HG02763 (cell line): ENCODE measurements at regions not wholly inside any gene's neighbourhood (a gene's known extent, or its start where the extent isn't known, plus 50 kb on each side); places are given as distances from the start of the nearest gene placed in this dataset.

Source experiments
- ATAC-seq: cut with Tn5 transposase; IDR thresholded peaks from one replicate; pipeline ENCODE4 v1.9.1; 2021; ENCODE audit warnings: mild to moderate bottlenecking, moderate library complexity; ENCODE audit not compliant: unreplicated experiment

DNA sequence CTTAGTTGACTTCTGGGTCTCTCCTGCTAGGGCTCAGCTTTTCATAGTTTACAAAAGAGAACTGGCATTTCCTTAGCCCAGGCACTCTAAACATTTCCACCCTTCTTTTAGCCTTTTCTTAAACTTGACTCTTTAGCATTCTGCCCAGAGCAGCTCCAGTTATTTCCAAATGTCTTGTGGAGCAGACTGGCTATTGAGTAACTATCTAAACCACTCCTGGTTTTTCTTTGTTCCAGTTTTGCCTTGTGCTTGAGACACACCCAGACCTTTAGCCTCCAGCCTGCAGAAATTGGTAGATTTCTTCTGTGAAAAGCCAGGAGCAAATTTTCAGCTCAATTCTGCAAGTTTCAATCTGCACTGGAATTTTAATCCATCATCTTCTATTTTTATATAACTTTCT lies 1813.1 kb downstream of the OLFM4 start:
- ATAC-seq, result no peak

DNA sequence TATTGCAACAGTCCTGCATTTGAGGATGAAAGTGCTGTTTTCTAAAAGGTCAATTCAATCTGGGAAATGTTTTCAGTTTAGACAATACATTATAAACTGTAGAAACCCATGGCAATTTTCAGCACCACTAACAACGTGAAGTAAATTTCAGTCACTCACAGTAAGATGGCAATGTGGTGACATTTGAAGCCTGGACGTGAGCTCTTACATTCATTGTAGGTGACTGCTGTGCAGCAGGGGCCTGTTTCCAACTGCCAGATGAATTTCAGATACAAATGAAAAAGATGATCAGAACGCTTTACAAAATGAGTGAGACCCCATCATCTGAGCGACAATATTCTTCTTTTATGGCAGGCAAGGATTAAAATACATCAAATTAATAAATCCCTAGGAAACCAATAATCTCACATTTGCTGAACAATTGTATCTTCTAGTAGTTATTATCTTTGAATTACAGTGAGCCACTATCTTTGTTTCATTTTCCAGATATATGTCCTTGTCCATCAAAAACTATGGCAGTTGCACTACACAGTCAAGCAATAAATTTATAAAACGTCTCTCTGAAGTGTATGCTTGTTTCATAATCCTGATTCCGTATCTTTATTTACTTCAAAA lies 1816.8 kb downstream of the OLFM4 start:
- no peak for ATAC-seq

DNA sequence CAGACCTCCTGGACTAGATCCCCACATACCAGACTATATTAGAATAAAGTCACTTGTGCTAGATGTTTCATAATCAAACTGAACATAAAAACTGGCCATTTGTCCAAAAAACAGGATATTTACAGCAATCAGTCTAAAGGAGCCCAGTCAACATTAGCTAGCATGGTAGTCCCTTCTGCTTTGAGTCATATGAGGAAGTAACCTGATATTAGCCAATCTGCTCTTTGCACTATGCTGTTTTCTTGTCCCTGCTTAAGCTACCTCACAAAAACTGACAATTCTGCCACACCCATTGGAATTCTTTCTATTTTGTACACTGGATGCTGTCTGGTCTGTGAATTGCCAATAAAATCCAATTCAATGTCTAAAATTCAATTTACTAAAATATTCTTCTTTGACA lies 1824.2 kb downstream of the OLFM4 start:
- ATAC-seq, result no peak

DNA sequence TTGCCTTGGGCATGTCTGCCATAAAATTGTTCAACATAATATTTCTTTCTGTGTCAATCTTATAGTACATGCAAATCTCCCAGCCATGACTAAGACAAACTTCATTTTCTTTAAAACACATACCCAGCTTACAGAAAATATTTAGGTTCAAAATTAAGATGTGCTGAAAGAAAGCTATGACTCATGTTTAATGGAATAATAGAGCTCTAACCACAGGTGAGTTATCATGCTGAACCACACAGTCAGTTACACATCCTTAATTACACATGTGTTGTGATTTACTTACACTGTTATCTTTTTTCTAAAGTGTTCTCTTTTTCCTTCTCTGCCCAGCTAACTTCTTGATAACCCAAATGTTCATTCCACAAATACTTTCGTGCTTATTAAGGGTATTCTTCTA lies 1831.2 kb downstream of the OLFM4 start:
- no peak for ATAC-seq

DNA sequence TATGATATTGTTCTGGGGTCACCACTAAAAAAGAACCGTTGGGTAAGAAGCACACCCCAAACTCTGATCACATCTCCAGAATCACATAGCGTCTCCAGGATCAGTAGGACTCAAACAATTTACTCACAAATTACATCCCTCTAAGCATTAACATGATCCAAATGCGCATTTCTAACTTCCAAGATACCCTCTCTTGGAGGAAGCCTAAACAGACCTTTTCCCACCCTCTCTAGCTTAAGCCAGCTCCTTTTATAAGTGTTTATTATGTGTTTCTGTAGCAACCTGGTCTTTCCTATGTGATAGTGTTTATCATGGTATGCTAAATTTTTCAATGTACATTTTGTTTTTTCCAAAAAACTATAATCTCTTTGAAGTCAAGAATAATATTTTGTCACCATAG lies 1846.5 kb downstream of the OLFM4 start:
- no peak for ATAC-seq

DNA sequence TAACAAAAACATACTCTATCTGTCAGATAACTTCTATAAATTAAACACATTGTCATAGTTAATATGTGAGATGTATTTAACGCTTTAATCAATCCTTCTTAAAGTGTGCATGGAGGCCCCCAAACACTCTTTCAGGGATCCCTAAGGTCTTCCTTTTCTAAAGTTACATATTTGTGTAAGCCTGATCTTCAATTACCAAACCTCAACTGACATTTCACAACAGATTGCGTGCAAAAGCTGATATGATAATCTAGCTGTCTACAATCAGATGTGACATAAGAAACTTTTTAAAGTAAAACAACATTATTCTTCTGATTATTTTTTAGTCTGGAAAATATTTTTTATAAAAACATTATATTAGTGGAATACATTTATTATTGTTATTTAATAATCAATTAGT lies 1850.4 kb downstream of the OLFM4 start:
- ATAC-seq, result no peak

DNA sequence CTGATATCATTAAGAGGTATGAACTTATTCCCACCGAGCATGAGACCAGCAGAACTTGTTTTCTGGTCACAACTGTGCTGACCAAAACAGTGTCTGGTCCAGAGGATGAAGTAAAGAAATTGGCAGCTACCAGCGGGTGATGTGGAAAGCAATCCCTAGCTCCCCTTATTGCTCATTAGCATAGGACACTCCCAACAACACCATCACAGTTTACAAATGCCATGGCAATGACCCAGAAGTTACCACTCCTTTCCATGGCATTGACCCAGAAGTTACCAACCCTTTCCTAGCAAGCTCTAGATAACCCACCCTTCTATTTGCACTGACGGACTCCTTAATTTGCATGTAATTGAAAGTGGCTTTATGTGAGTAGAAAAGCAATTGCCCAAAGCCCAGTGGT lies 1856.1 kb downstream of the OLFM4 start:
- ATAC-seq, result no peak

DNA sequence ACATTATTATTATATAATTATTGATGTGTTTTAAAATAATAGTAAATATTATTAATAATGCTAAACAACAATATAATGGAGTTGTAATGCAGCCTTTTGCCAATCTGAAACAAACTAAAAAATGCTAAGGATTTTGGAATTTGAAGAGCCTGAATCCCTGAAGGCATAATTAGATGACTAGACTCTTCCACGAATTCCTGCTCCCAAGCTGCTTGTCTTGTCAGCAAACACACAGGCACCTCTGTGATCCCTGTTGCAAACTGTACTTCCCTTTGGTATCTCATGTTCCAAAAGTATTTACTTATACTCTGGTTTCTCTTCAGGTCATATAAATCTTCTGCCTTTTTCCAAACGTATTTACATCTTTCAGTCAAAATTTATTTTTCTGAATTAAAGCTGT lies 1862.4 kb downstream of the OLFM4 start:
- ATAC-seq, result no peak

DNA sequence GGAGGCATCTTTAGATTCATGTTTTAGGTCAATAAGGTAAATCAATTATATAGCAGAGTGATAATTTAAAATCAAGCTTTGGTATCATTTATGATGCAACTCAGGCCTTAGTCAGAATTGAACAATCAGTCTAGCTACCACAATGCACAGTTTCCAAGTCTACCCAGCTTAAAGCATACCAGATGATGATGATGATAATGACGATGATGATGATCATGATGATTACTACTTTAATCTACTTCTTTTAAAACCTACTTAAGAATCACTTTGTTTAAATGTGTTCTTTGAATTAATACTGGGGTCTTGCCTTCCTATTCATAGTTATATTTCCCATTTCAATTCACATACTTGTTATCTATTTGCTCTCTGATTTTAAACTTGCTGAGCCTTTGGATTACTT lies 1872.7 kb downstream of the OLFM4 start:
- ATAC-seq, result no peak

DNA sequence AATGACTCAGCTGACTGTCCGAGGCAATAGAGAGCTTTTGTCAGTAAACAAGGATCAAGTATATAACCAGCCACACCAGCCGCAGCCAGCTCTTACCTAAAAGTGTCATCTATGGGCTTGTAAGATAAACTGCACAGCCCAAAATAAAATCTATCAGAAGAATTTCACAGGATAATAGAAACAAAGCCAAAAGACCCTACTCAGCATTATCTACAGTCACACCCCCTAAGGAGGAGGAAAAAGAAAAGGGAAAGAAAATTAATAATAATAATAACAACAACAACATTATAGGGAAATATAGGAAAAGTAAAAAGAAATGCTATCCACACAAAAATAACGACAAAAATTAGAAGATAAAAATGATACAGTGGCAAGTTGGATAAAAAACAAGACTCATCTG lies 1883.8 kb downstream of the OLFM4 start:
- no peak for ATAC-seq

DNA sequence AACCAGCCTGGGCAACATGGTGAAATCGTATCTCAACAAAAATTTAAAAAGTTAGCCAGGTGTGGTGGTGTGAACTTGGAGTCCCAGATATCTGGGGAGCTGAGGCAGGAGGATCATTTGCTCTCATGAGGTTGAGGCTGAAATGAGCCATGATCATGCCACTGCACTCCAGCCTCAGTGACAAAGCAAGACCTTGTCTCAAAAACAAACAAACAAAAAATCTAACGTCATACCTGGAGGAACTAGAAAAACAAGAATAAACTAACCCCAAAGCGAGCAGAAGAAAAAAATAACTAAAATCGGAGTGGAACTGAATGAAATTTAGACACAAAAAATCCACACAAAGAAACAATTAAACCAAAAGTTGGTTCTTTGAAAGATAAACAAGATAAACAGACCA lies 1885.1 kb downstream of the OLFM4 start:
- no peak for ATAC-seq

DNA sequence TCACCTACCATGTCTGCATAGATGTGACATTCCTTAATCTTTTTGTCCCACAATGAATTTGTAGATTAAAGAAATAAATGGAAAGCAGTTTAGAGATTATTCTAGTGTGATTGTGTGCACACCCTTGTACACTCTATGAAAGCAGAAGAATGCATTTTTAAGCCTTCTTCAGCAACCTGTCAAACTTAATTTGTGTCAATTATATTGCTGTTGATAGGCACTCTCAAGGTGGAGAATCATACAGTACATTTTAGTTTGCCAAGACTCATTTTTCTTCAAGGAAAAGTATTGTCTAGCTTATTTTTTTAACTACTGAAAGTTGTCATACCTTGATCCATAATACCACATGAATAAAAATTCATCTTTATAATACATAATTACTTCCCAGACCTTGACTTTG lies 1898.9 kb downstream of the OLFM4 start:
- ATAC-seq, result no peak

DNA sequence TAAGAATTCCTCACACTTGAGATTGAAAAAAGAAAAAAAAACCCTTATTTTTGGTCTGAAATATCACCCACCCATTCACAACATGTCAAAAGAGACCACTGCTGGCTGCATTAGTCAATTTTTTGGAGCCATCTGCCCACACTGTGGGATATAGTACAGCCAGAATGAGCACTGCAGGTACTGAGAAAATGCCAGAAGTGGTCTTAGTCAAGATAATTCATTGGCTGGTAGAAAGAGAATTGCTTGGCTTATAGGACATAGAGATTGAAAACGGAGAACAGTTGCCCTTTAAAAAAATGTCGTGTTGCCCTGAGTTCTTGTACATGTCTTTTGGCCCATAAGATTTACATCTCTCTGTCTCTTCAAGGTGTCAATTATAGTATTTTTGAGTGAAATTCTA lies 1899.5 kb downstream of the OLFM4 start:
- ATAC-seq, result no peak

DNA sequence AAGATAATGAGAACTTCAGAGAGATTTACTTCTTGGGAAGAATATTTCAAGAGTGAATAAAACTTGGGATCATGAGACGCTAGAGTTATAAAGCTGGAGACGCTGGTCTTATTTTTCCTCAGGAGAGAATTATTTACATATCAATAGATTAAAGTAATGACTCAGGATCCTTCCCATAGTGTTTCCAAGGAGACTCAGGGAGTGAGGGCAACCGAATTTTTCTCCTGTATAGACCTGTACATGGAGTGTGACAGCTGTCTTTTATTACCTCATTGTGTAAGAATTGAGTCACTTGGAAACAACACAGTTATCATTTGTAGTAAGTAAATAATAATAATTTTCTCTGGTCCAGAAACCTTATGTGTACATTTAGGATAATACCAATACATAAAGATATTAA lies 1905.5 kb downstream of the OLFM4 start:
- no peak for ATAC-seq

DNA sequence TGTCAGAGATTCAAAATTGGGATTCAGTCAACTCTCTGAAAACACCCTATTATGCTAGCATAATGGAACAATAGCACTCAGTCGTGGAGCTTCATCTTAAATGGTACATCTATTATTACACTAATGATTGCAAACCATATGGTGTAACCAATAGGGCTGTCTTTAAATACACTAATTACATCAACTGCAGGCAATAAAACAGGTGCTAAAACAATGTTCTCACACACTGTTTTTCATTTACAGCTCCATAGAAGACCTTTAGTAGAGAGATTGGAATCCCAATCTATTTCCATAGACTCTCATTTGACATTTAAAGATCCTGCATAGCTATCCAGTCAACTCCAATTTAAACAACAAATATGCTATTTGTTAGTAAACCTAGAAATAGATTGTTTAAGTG lies 1917.4 kb downstream of the OLFM4 start:
- ATAC-seq, result no peak

DNA sequence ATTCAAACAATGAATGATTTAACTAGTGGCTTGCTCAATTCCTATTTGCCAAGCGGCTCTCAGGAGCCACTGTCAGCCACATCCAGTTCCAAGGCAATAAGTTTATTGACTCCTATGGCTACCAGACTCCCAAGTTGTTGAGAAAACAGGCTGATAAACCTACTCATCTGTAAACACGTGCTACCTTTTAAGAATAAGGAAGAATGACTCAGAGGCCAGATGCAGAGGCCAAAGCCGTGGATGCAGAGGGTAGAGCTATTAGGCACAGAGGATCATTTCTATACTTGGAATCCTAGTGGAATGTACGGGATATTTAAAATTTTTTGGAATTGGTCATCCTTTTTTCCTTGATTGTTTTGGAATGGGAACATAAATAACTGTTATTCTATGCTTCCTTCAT lies 1921.1 kb downstream of the OLFM4 start:
- no peak for ATAC-seq

DNA sequence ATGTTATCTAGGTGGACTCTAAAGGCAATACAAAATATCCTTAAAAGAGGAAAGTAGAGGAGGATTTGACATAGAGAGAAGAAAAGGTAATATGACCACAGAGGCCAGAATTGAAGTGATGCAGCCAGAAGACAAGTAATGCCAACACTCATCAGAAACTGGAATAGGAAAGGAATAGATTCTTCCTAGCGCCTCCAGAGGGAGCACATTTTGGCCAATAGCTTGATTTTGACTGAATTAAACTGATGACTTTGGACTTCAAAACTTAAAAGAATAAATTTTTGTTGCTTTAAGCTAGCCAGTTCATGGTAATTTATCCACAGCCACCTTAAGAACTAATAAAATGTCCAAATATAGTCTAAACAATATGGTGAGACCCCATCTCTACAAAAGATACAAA lies 1921.9 kb downstream of the OLFM4 start:
- no peak for ATAC-seq

DNA sequence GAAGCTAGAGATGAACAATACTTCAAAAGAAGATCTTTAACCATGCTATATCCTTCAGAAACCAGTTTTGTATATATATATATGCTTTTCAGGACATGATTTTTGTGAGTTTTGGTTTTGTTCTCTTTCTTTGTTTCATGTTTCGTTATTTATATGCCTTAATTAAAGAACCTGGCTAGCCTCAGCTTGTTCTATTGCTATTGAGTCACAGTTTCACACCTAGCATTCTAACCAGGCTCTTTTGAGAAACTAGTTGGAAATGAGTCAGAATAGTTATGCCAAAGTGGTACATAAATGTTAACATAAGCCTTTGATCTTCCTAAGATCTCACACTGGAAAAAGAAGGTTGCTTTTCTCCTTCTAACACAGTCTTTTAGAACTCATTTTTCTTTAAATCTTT lies 1925.2 kb downstream of the OLFM4 start:
- no peak for ATAC-seq

DNA sequence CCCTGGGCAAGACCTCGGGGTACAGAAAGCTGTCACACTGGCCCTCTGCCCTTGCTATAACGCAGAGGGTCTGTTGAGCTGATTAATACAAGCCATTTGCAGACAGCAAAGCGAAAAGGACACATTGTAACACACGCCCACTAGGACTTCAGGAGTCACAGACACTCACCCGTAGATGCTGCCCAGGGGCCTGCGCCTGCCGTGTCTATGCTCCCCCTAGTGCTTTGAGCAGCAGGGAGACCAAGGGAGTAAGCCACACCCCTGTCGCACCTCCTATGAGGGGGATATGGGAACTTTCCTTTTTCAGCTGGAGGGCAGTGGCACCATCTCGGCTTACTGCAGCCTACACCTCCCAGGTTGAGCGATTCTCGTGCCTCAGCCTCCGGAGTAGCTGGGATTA lies 1930.2 kb downstream of the OLFM4 start:
- ATAC-seq, result no peak

DNA sequence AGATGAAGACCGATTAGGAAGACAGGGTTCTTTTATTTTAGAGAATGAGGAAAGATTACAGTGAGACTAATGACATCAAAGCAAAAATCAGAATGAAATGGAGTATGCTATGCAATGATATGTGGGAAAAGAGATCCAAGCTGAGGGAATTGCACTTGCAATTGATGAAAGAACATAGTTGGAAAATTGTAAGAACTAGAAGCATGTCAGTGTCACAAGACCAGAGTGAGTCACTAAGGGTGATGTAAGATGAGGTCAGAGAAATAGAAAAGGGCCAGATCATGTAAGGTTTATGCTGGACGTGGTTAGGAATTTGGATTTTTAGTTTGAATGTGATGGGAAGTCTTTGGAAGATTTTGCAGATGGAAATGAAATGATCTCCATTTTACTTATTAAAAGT lies 1937.3 kb downstream of the OLFM4 start:
- no peak for ATAC-seq

DNA sequence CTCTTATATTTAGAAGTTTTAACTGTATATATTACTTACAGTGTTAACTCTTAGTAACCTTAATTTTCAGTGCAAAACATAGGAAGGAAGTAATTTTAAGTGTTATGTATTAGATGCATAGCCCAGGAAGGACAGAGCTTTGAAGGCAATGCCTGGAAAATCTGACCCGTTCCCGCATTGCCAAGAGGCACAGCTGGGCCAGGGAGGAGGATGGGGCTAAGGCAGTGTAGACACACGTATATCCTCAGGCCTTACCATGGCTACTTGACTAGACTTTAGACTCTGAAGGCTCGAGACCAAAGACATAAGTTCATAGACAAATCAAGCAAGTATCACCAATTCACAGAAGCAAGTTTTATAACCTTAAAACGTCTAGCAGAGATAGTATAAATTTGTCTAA lies 1944.2 kb downstream of the OLFM4 start:
- no peak for ATAC-seq

DNA sequence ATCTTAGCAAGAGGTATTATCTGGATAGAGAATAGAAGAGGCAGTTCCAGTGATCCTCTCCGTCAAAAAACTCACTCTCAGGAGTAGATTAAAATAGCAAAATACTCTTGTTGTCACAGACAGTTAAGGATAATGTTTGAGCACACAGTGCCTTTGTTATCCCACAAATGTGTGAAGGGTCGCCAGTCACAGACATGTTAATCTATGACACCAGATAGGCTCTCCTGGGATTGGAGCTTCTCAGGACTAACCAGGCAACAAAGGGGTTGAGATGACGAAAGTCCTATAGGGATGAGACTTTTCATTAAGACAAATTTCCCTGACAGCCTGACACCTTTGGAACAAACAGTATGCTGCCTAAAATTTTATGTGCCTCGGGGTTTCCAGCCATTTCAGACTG lies 1947.1 kb downstream of the OLFM4 start:
- ATAC-seq, result no peak

DNA sequence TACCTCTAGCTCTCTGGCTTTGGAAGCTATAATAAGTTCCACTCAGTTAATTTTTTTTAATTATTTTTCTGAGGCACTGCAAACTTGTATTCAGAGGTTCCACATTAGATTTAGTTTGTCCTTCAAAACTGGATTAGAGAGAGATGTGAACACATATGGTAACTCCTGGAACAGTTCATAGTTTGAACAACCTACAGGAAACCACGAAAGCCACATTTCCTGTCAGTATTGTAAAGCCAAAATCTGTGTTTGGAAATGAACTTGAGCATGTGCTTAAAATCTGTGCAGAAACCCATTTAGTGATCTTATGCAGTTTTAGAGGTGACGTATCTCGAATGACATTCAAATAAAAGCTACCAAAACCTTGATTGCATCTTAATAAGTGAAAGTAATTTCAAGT lies 1952.0 kb downstream of the OLFM4 start:
- ATAC-seq, result no peak

DNA sequence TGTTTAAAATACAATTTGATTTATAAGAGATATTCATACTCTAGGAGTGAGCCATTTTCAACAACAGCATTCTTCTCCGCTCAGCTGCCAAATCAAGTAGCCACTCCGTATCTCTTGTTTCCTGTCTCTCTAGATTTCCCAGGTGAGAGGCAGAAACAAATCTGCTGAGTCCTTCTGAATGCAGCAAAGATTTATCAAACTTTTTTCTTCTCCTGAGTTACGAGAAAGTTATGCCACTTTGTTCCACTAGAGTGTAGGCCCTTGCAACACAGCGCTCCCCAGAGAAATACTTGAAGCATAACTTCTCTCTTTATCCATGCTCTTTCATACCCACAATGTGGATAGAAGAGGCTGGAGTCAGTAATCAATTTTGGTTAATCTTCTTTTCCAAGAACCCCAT lies 1960.8 kb downstream of the OLFM4 start:
- ATAC-seq, result no peak
